H1 (cell line): ENCODE measurements at regions not wholly inside any gene's neighbourhood (a gene's known extent, or its start where the extent isn't known, plus 50 kb on each side); places are given as distances from the start of the nearest gene placed in this dataset.

Experiments used
- CTCF ChIA-PET: fragments of 300-600 bp; sonication (Branson Sonifier 250); formaldehyde crosslinking; loops from one replicate; lab custom pipeline; 2021; ENCODE audit not compliant: partially characterized antibody; lab: Charles Lee
- POLR2A ChIA-PET: fragments of 300-600 bp; sonication (Branson Sonifier 250); formaldehyde crosslinking; loops from one replicate; lab custom pipeline; 2021; ENCODE audit warnings: inconsistent platforms; ENCODE audit not compliant: partially characterized antibody; lab: Charles Lee
- DNase-seq, 2 experiments: peaks; one replicate each; pipeline versions ENCODE4 v3.0.0 to v3.0.0-alpha.2; 2010 to 2022; ENCODE audit warnings: low spot score in 2 of 2, low read depth in 1 of 2, mixed read lengths in 1 of 2
- FAIRE-seq: peaks from 2 replicates; lab custom pipeline; 2011; peaks lifted over from hg19 to GRCh38; lab: Jason Lieb, UNC
- H2AFZ ChIP-seq: 2 replicates; pipeline ENCODE4 v1.8.1; 2012; ENCODE audit warnings: low read length, inconsistent platforms
- H2AK5ac ChIP-seq: 2 replicates; pipeline ENCODE4 v1.6.1; 2013; ENCODE audit warnings: low read depth, low read length
- H2BK120ac ChIP-seq: replicated peaks from 2 replicates; pipeline ENCODE3; 2013; ENCODE audit warnings: low read depth, low read length, inconsistent platforms
- H2BK12ac ChIP-seq: 2 replicates; pipeline ENCODE4 v1.6.1; 2013; ENCODE audit warnings: low read depth, low read length
- H2BK15ac ChIP-seq: 2 replicates; pipeline ENCODE4 v1.6.1; 2013; ENCODE audit warnings: low read length
- H2BK20ac ChIP-seq: 2 replicates; pipeline ENCODE4 v1.6.1; 2013; ENCODE audit warnings: low read length
- H2BK5ac ChIP-seq: 2 replicates; pipeline ENCODE4 v1.6.1; 2013; ENCODE audit warnings: low read depth, low read length
- H3K14ac ChIP-seq: 2 replicates; pipeline ENCODE4 v1.6.1; 2013; ENCODE audit warnings: inconsistent platforms; ENCODE audit not compliant: insufficient read length
- H3K18ac ChIP-seq: 2 replicates; pipeline ENCODE4 v1.6.1; 2013; ENCODE audit warnings: low read length; ENCODE audit errors: extremely low read depth
- H3K23ac ChIP-seq: 2 replicates; pipeline ENCODE4 v1.6.1; 2013; ENCODE audit warnings: inconsistent platforms; ENCODE audit not compliant: insufficient read length
- H3K23me2 ChIP-seq: 2 replicates; pipeline ENCODE4 v1.6.1; 2013; ENCODE audit warnings: low read depth, low read length
- H3K27ac ChIP-seq: 2 replicates; pipeline ENCODE4 v1.6.1; 2011; ENCODE audit warnings: low read depth, low read length, inconsistent platforms
- H3K27me3 ChIP-seq, 4 experiments: replicated peaks in 1 of 4; 1 replicate in 1 of 4; 2 replicates in 3 of 4; pipeline versions ENCODE4 v1.6.1 to v1.8.1; 2011 to 2013; ENCODE audit warnings: low read length in 3 of 4, mild to moderate bottlenecking in 3 of 4, inconsistent platforms in 2 of 4, mixed read lengths in 2 of 4, moderate library complexity in 1 of 4; ENCODE audit not compliant: control insufficient read depth in 3 of 4, insufficient read depth in 3 of 4; ENCODE audit errors: extremely low read depth in 1 of 4
- H3K36me3 ChIP-seq, 4 experiments: 2 replicates each; pipeline versions ENCODE4 v1.6.1 to v1.8.1; 2011 to 2013; ENCODE audit warnings: mild to moderate bottlenecking in 4 of 4, low read length in 3 of 4, moderate library complexity in 2 of 4, control low read depth in 1 of 4, inconsistent platforms in 1 of 4; ENCODE audit not compliant: insufficient read depth in 4 of 4, control insufficient read depth in 2 of 4
- H3K4ac ChIP-seq: replicated peaks from 2 replicates; pipeline ENCODE3; 2013; ENCODE audit warnings: low read length, low read depth, mixed read lengths, inconsistent platforms; ENCODE audit not compliant: insufficient read length
- H3K4me1 ChIP-seq, 4 experiments: replicated peaks in 1 of 4; 1 replicate in 1 of 4; 2 replicates in 3 of 4; pipeline versions ENCODE4 v1.6.1 to v1.8.1; 2011 to 2013; ENCODE audit warnings: low read length in 3 of 4, inconsistent platforms in 2 of 4, mixed read lengths in 1 of 4; ENCODE audit not compliant: insufficient read depth in 4 of 4, control insufficient read depth in 3 of 4
- H3K4me2 ChIP-seq, 2 experiments: 2 replicates each; pipeline versions ENCODE4 v1.6.1 to v1.8.1; 2011 to 2013; ENCODE audit warnings: low read depth in 2 of 2, low read length in 2 of 2, control low read depth in 1 of 2, inconsistent platforms in 1 of 2, mild to moderate bottlenecking in 1 of 2; ENCODE audit not compliant: insufficient read depth in 1 of 2
- H3K4me3 ChIP-seq, 4 experiments: fragments of 200-600, 300-600 bp in 1 of 4; sonication (generic), shearing (Covaris generic), sonication (Bioruptor Twin) in 1 of 4; 2 replicates each; pipeline versions ENCODE4 v1.5.1 to v1.8.1; 2011 to 2016; ENCODE audit warnings: low read length in 4 of 4, low read depth in 3 of 4, control low read depth in 2 of 4, inconsistent platforms in 2 of 4, mild to moderate bottlenecking in 2 of 4, mixed read lengths in 1 of 4, moderate library complexity in 1 of 4; ENCODE audit not compliant: insufficient read depth in 2 of 4; ENCODE audit errors: extremely low read depth in 1 of 4
- H3K56ac ChIP-seq: replicated peaks from 2 replicates; pipeline ENCODE3; 2013; ENCODE audit warnings: low read depth, mild to moderate bottlenecking, mixed read lengths, low read length, inconsistent platforms; ENCODE audit not compliant: insufficient read length
- H3K79me1 ChIP-seq: 2 replicates; pipeline ENCODE4 v1.6.1; 2013; ENCODE audit warnings: low read depth, low read length, control low read depth
- H3K79me2 ChIP-seq, 2 experiments: 2 replicates each; pipeline versions ENCODE4 v1.6.1 to v1.8.1; 2012 to 2013; ENCODE audit warnings: low read length in 2 of 2, mild to moderate bottlenecking in 2 of 2, inconsistent platforms in 1 of 2; ENCODE audit not compliant: insufficient read depth in 2 of 2, control insufficient read depth in 1 of 2
- H3K9ac ChIP-seq, 4 experiments: replicated peaks in 1 of 4; 1 replicate in 1 of 4; 2 replicates in 3 of 4; pipeline versions ENCODE4 v1.6.1 to v1.8.1; 2011 to 2013; ENCODE audit warnings: low read depth in 3 of 4, low read length in 3 of 4, control low read depth in 2 of 4, mild to moderate bottlenecking in 2 of 4, moderate library complexity in 2 of 4, inconsistent platforms in 1 of 4; ENCODE audit errors: extremely low read depth in 1 of 4
- H3K9me3 ChIP-seq, 2 experiments: 2 replicates each; pipeline versions ENCODE4 v1.6.1 to v1.8.1; 2012 to 2013; ENCODE audit warnings: mild to moderate bottlenecking in 2 of 2, moderate library complexity in 2 of 2, control low read depth in 1 of 2, inconsistent platforms in 1 of 2, low read depth in 1 of 2, low read length in 1 of 2, mixed read lengths in 1 of 2; ENCODE audit not compliant: insufficient read depth in 2 of 2
- H4K20me1 ChIP-seq, 2 experiments: replicated peaks in 1 of 2; 2 replicates each; pipeline versions ENCODE3 to v1.8.1; 2011 to 2013; ENCODE audit warnings: inconsistent platforms in 2 of 2, low read length in 2 of 2, mild to moderate bottlenecking in 1 of 2; ENCODE audit not compliant: insufficient read depth in 2 of 2, control insufficient read depth in 1 of 2
- H4K5ac ChIP-seq: 2 replicates; pipeline ENCODE4 v1.6.1; 2013; ENCODE audit warnings: low read length, low read depth, mixed read lengths, inconsistent platforms; ENCODE audit not compliant: insufficient read length
- H4K8ac ChIP-seq: 2 replicates; pipeline ENCODE4 v1.8.0; 2013; ENCODE audit warnings: mild to moderate bottlenecking, moderate library complexity, low read length, inconsistent platforms; ENCODE audit not compliant: insufficient read depth; ENCODE audit errors: extremely low read depth
- H4K91ac ChIP-seq: replicated peaks from 2 replicates; pipeline ENCODE3; 2013; ENCODE audit warnings: low read length, mixed read lengths, inconsistent platforms; ENCODE audit not compliant: insufficient read length
- EP300 ChIP-seq, 2 experiments: IDR thresholded peaks; 1 replicate in 1 of 2; 2 replicates in 1 of 2; pipeline ENCODE4 v1.6.1; 2011 to 2012; ENCODE audit warnings: low read depth in 2 of 2, low read length in 2 of 2, mild to moderate bottlenecking in 2 of 2, borderline replicate concordance in 1 of 2, inconsistent platforms in 1 of 2, moderate library complexity in 1 of 2
- EZH2 ChIP-seq: fragments of 200-600 bp; sonication (generic); IDR thresholded peaks from 2 replicates; pipeline ENCODE4 v1.7.1; 2012; ENCODE audit warnings: low read depth, mild to moderate bottlenecking, moderate library complexity, low read length, inconsistent platforms; ENCODE audit not compliant: severe bottlenecking
- GABPA ChIP-seq: IDR thresholded peaks from 2 replicates; pipeline ENCODE4 v1.6.1; 2011; ENCODE audit warnings: mild to moderate bottlenecking, low read length, moderate library complexity, borderline replicate concordance; ENCODE audit not compliant: insufficient read depth
- HDAC6 ChIP-seq: IDR thresholded peaks from one replicate; pipeline ENCODE4 v1.7.1; 2012; ENCODE audit warnings: low read depth, mild to moderate bottlenecking, inconsistent platforms, low read length, moderate library complexity
- KDM4A ChIP-seq: IDR thresholded peaks from one replicate; pipeline ENCODE4 v1.7.1; 2012; ENCODE audit warnings: low read depth, mild to moderate bottlenecking, moderate library complexity, low read length, inconsistent platforms; ENCODE audit not compliant: severe bottlenecking
- MAX ChIP-seq: IDR thresholded peaks from 2 replicates; pipeline ENCODE4 v1.6.1; 2012; ENCODE audit warnings: inconsistent platforms
- NANOG ChIP-seq: IDR thresholded peaks from 2 replicates; pipeline ENCODE4 v1.6.1; 2011; ENCODE audit warnings: low read length, low read depth, mild to moderate bottlenecking, inconsistent platforms; ENCODE audit not compliant: insufficient read depth, poor library complexity, severe bottlenecking
- NRF1 ChIP-seq: IDR thresholded peaks from 2 replicates; pipeline ENCODE4 v1.6.1; 2011; ENCODE audit warnings: mild to moderate bottlenecking, low read depth, low read length, improper control_type of control experiment
- RBBP5 ChIP-seq: IDR thresholded peaks from 2 replicates; pipeline ENCODE4 v1.7.1; 2012; ENCODE audit warnings: low read depth, mild to moderate bottlenecking, inconsistent platforms, low read length, moderate library complexity, borderline replicate concordance
- SAP30 ChIP-seq: fragments of 300-600 bp; sonication (generic); IDR thresholded peaks from 2 replicates; pipeline ENCODE4 v1.7.1; 2012; ENCODE audit warnings: low read length, moderate library complexity, mild to moderate bottlenecking, inconsistent platforms; ENCODE audit not compliant: insufficient read depth, insufficient replicate concordance
- SIRT6 ChIP-seq: IDR thresholded peaks from one replicate; pipeline ENCODE4 v1.7.1; 2012; ENCODE audit warnings: low read length, inconsistent platforms
- SRF ChIP-seq: IDR thresholded peaks from 2 replicates; pipeline ENCODE4 v1.6.1; 2011; ENCODE audit warnings: mild to moderate bottlenecking, low read depth, low read length, moderate library complexity
- TCF12 ChIP-seq: IDR thresholded peaks from 2 replicates; pipeline ENCODE4 v1.6.1; 2011; ENCODE audit warnings: low read depth, mild to moderate bottlenecking, low read length
- ZNF274 ChIP-seq: IDR thresholded peaks from 2 replicates; pipeline ENCODE4 v1.7.0; 2012; ENCODE audit warnings: low read length, borderline replicate concordance; ENCODE audit errors: extremely low read depth

- peaks cover 0 to 3% (median 0%) of the 10 kb centered on the region in 4 experiments; a peak in 1 of 7 replicates for H3K4me1 ChIP-seq
- no peak for TF ChIP-seq EZH2
- TF ChIP-seq SIRT6 = no peak
- no peak for TF ChIP-seq SRF
- no peak for TF ChIP-seq GABPA
- TF ChIP-seq KDM4A = no peak
- no peak for TF ChIP-seq SAP30
- no peak for TF ChIP-seq ZNF274
- no peak for TF ChIP-seq HDAC6
- TF ChIP-seq EP300 (IDR thresholded peaks at IDR 0.05; ENCODE audit: borderline replicate concordance in 1 of 2, low read depth in 2 of 2, low read length in 2 of 2) = no peak
- no peak for TF ChIP-seq NANOG
- TF ChIP-seq NRF1 = no peak
- TF ChIP-seq MAX = no peak
- TF ChIP-seq RBBP5 = no peak
- no peak for TF ChIP-seq TCF12
- H3K79me2 ChIP-seq = no peaks in the 10 kb centered on the region
- H3K4ac ChIP-seq = no peak overlapping the region
- H3K9me3 ChIP-seq = no peaks in the 10 kb centered on the region
- no peak overlapping the region for H3K4me2 ChIP-seq
- CTCF ChIA-PET = no interaction called here
- H4K91ac ChIP-seq = no peak overlapping the region
- DNase-seq (no peak), FAIRE-seq (no peak)
- H3K23ac ChIP-seq = no peak overlapping the region
- H2BK15ac ChIP-seq = no peak overlapping the region
- POLR2A ChIA-PET = interaction anchor here (0.6 kb wide), 1 partner anchor 25 kb away, joined by 3 read pairs; no protein-coding TSS in a partner anchor
- H3K27ac ChIP-seq = no peak overlapping the region
- no peak overlapping the region for H3K14ac ChIP-seq
- H2BK12ac ChIP-seq = no peak overlapping the region
- no peaks in the 10 kb centered on the region for H3K23me2 ChIP-seq
- H3K9ac ChIP-seq = no peak overlapping the region
- H3K36me3 ChIP-seq = no peaks in the 10 kb centered on the region
- no peak overlapping the region for H3K56ac ChIP-seq
- H2AK5ac ChIP-seq = no peak overlapping the region
- H3K4me3 ChIP-seq = no peak overlapping the region
- no peak overlapping the region for H4K5ac ChIP-seq
- H2BK120ac ChIP-seq = no peak overlapping the region
- H2BK5ac ChIP-seq = no peak overlapping the region
- no peak overlapping the region for H3K18ac ChIP-seq
- no peak overlapping the region for H2BK20ac ChIP-seq
- H3K27me3 ChIP-seq = no peaks in the 10 kb centered on the region
- H2AFZ ChIP-seq = no peak overlapping the region
- H3K79me1 ChIP-seq = no peaks in the 10 kb centered on the region
- no peak overlapping the region for H4K8ac ChIP-seq
- H4K20me1 ChIP-seq = no peaks in the 10 kb centered on the region
Observed at GRCh38 chr3:75126556-75126955, 512.1 kb upstream of the CNTN3 start.
